Upper lobe of right lung (tissue), 1 donor: ENCODE measurements at regions not wholly inside any gene's neighbourhood (a gene's known extent, or its start where the extent isn't known, plus 50 kb on each side); places are given as distances from the start of the nearest gene placed in this dataset.
A peak's percentile ranks its signal among the peaks of the same experiment; 100 is the strongest.

Source experiments
- ATAC-seq: fragments of 200-7000 bp; cut with Tn5 transposase; one replicate; pipeline ENCODE4 v1.9.1; 2020; ENCODE audit warnings: mild to moderate bottlenecking, moderate library complexity
- DNase-seq: peaks from one replicate; pipeline ENCODE4 v3.0.0-alpha.2; 2020
- H3K27ac ChIP-seq: fragments of 200-600 bp; one replicate; pipeline ENCODE4 v1.8.0; 2022
- H3K27me3 ChIP-seq: fragments of 200-600 bp; one replicate; pipeline ENCODE4 v1.8.0; 2022; ENCODE audit warnings: mild to moderate bottlenecking
- H3K36me3 ChIP-seq: fragments of 200-600 bp; one replicate; pipeline ENCODE4 v1.8.0; 2022
- H3K4me1 ChIP-seq: fragments of 200-600 bp; one replicate; pipeline ENCODE4 v1.8.0; 2022
- H3K4me3 ChIP-seq: fragments of 200-600 bp; one replicate; pipeline ENCODE4 v1.8.0; 2022; ENCODE audit warnings: mild to moderate bottlenecking
- H3K9me3 ChIP-seq: fragments of 200-600 bp; one replicate; pipeline ENCODE4 v1.8.0; 2022
- CTCF ChIP-seq: fragments of 200-600 bp; IDR thresholded peaks from one replicate; pipeline ENCODE4 v1.8.0; 2022; ENCODE audit warnings: antibody characterized with exemption
- intact Hi-C: fragments of 100-400 bp; cut with DNase I; formaldehyde crosslinking; loops from one replicate; pipeline ENCODE4 v1.11.0; 2022
- donor health status: DM: no; HTN: yes; CAD: no; lungs with severe emphysema.

DNA sequence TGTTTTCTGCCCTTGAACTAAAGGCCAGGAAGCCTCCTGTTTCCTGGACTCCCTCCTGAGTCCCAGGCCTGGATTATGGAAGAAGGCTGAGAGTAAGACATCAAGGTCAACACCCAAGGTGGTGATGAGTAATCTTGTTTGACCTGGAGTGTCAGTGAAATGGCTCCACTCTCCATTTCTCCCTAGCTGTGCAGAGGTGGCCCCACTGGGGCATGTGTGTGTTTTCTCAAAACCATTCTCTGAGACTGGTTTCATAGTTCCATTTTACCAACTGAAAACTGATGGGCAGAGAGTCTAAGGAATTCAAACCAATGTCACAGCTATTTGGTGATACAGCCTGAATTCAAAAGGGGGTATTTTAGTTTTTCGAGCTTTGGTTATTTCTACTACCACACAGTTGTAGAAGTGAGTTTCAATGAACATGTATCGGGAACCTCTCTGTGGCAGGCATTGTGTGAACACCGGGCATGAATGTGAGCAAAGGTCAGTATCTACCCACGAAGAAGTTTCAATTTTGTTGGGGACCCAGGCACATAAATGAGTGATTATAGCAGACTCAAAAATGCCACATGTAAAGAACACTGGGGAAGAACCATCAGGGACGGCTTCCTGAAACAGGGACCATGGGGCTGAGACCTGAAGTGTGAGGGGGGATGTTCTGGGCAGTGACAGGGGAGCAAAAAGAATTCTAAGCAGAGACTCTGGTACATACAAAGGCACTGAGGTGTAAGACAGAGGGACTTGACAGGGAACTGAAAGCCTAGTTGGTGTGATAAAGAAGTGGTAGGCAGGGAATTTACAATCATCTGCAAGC lies 269.6 kb upstream of the KLF4 start:
- ATAC-seq (no peak), DNase-seq (no peak)
- no peak for TF ChIP-seq CTCF
- no peak overlapping the region for H3K4me3 ChIP-seq
- H3K9me3 ChIP-seq = no peaks in the 10 kb centered on the region
- no peaks in the 10 kb centered on the region for H3K36me3 ChIP-seq
- no peaks in the 10 kb centered on the region for H3K27me3 ChIP-seq
- H3K27ac ChIP-seq = no peak overlapping the region
- intact Hi-C loops = no loop called here
- H3K4me1 ChIP-seq = no peaks in the 10 kb centered on the region

DNA sequence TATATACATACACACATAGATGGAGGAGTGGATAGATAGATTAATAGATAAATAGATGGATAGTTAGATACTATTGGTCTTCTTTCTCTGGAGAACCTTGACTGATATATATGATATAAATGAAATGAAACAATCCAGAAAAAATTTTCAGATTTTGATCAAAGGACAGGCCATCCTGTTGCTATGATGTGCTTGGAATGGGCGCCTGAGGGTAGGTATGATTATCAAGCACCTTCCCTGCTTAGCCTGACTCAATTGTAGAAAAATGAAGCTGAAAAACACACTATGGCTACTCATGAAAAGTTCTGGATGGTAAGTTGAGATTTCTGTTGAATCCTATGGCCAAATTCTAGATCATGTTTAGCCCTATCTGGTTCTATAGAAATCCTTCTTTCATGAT lies 266.5 kb upstream of the KLF4 start:
- Histone ChIP-seq H3K27ac (no peak overlapping the region), H3K4me3 (no peak overlapping the region), H3K36me3 (no peaks in the 10 kb centered on the region), H3K9me3 (no peaks in the 10 kb centered on the region), H3K27me3 (no peaks in the 10 kb centered on the region), H3K4me1 (peaks cover 8% of the 10 kb centered on the region)
- ATAC-seq (no peak), DNase-seq (no peak)
- TF ChIP-seq CTCF = no peak
- intact Hi-C loops = no loop called here

GRCh38 chr9:107755246-107755645 lies 265.7 kb upstream of the KLF4 start:
- H3K36me3 ChIP-seq = no peaks in the 10 kb centered on the region
- peaks cover 11% of the 10 kb centered on the region for H3K4me1 ChIP-seq
- no peaks in the 10 kb centered on the region for H3K27me3 ChIP-seq
- no peak overlapping the region for H3K4me3 ChIP-seq
- H3K9me3 ChIP-seq = no peaks in the 10 kb centered on the region
- H3K27ac ChIP-seq = no peak overlapping the region
- DNase-seq = no peak
- peak; percentile 66 for ATAC-seq
- intact Hi-C loops = no loop called here
- TF ChIP-seq CTCF = no peak

DNA sequence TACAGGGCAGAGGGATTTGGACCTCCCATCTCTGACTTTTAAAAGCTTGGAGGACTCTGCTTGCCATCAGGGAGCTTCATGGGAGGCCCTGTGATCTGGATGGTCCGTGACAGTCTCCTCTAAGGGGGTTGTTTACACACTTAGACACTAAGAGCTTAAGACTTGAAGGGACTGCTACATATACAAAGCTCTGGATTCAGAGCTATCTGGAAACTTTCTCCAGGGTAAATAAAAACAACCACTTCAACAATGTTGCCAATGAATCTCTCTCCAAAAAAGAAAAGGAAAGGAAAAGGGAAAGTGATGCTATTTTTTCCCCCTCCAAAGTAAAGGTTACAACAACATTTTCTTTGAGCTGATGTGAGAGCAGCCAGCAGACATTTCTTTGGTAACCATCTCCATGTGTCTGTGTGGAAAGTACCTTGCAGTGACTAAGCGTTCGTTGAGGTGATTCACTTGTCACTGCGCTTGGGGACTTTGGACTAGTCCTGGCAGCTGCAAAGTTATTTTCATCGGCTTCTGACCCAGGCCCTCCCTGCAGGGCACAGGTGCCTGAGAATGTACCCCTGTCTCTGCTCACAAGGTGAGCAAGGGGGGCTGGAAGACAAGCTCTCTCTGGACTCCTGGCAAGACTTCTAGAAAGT lies 262.1 kb upstream of the KLF4 start:
- peak overlapping the region; percentile 62 for H3K27ac ChIP-seq
- DNase-seq (no peak), ATAC-seq (no peak)
- no peak for TF ChIP-seq CTCF
- no peak overlapping the region for H3K4me3 ChIP-seq
- H3K27me3 ChIP-seq = no peaks in the 10 kb centered on the region
- H3K9me3 ChIP-seq = no peaks in the 10 kb centered on the region
- no peaks in the 10 kb centered on the region for H3K36me3 ChIP-seq
- peaks cover 24% of the 10 kb centered on the region for H3K4me1 ChIP-seq
- intact Hi-C loops = no loop called here

- intact Hi-C loops = no loop called here
- Histone ChIP-seq H3K27me3 (no peaks in the 10 kb centered on the region), H3K36me3 (no peaks in the 10 kb centered on the region), H3K4me3 (no peak overlapping the region), H3K4me1 (peaks cover 24% of the 10 kb centered on the region), H3K9me3 (no peaks in the 10 kb centered on the region), H3K27ac (peak overlapping the region; percentile 68)
- no peak for TF ChIP-seq CTCF
- DNase-seq = peak; percentile 72
- peak; percentile 77 for ATAC-seq
These were observed 261.4 kb upstream of the KLF4 start for GRCh38 chr9:107750741-107751566.
